ENCODE measurements at regions not wholly inside any gene's neighbourhood (a gene's known extent, or its start where the extent isn't known, plus 50 kb on each side); places are given as distances from the start of the nearest gene placed in this dataset.

GRCh38 chr10:105681051-105681450, 1040.0 kb downstream of the SORCS3 start:
- no peak for DNase-seq (ENCODE audit: low read depth in 4 of 4, low spot score in 1 of 4)

GRCh38 chr10:105679781-105680180, 1038.7 kb downstream of the SORCS3 start:
- DNase-seq (ENCODE audit: low read depth in 4 of 4, low spot score in 1 of 4), result no peak

DNA sequence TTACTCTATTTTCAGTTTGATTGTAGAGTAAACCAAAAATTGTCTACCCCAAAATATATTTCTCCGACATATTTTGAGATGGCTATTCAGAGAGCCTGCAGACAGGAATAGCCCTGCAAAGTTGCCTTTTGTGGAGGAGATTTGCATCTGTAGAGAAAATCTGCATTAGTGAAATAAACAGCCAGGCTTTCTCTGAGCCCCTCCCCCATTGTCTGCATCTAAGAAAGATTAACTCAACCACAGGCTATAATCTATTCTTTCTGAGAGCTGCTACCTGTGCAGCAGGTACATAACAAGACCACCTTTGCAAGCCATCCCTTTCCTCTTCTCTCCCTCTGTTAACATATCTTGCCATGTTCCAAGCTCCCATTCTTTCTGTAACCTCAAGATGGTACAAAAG, 1034.2 kb downstream of the SORCS3 start:
- no peak for DNase-seq (ENCODE audit: low read depth in 4 of 4, low spot score in 1 of 4)

GRCh38 chr10:105674448-105674847, 1033.4 kb downstream of the SORCS3 start:
- no peak for DNase-seq (ENCODE audit: low read depth in 4 of 4, low spot score in 1 of 4)

GRCh38 chr10:105658696-105659095, 1017.6 kb downstream of the SORCS3 start:
- no peak for DNase-seq (ENCODE audit: low read depth in 4 of 4, low spot score in 1 of 4)

GRCh38 chr10:105656856-105657255, 1015.8 kb downstream of the SORCS3 start:
- DNase-seq (ENCODE audit: low read depth in 4 of 4, low spot score in 1 of 4), result no peak

- no peak for DNase-seq (ENCODE audit: low read depth in 4 of 4, low spot score in 1 of 4)
Observed at GRCh38 chr10:105650306-105650705, 1009.2 kb downstream of the SORCS3 start.

- no peak for DNase-seq (ENCODE audit: low read depth in 4 of 4, low spot score in 1 of 4)
Observed at GRCh38 chr10:105647354-105647753, 1006.3 kb downstream of the SORCS3 start.

GRCh38 chr10:105644978-105645377, 1003.9 kb downstream of the SORCS3 start:
- DNase-seq (ENCODE audit: low read depth in 4 of 4, low spot score in 1 of 4), result no peak

DNA sequence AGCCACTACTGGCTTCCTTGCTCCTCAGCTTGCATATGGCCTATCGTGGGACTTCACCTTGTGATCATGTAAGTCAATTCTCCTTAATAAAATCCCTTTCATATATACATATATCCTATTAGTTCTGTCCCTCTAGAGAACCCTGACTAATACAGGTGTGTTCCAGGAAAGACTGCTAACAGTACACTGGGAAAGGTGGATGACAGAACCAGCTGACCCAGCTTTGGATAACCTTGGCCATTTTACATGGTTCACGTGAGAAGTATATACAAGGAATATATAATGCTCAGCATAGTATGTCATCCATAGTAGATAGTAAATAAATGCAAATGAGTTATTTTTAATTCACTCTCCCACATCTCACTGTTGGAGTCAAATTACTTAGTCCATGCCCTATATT, 1003.5 kb downstream of the SORCS3 start:
- DNase-seq (ENCODE audit: low read depth in 4 of 4, low spot score in 1 of 4), result no peak

GRCh38 chr10:105644091-105644490, 1003.0 kb downstream of the SORCS3 start:
- no peak for DNase-seq (ENCODE audit: low read depth in 4 of 4, low spot score in 1 of 4)

GRCh38 chr10:105643660-105644059, 1002.6 kb downstream of the SORCS3 start:
- no peak for DNase-seq (ENCODE audit: low read depth in 4 of 4, low spot score in 1 of 4)

DNA sequence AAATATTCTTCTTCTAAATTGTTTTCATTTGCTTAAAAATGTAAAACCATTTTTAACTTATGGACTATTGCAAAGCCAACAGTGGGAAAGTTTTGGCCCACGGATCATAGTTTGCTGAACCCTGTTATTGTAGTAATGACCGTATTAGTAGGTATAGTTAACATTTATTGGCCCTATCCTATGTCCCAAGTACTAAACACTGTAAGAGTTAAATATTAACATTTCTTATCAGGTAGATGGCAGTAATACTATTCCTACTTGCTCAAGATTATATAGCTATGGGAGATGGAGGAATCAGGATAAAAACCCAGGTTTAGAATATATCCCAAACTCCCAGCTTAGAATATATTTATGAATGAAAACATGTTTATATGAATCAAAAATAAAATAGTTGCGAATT, 993.2 kb downstream of the SORCS3 start:
- no peak for DNase-seq (ENCODE audit: low read depth in 4 of 4, low spot score in 1 of 4)

GRCh38 chr10:105615715-105616365, 974.8 kb downstream of the SORCS3 start:
- no peak for DNase-seq (ENCODE audit: low read depth in 4 of 4, low spot score in 1 of 4)

- no peak for DNase-seq (ENCODE audit: low read depth in 4 of 4, low spot score in 1 of 4)
Observed at GRCh38 chr10:105611244-105611798, 970.2 kb downstream of the SORCS3 start.

GRCh38 chr10:105609451-105609850, 968.4 kb downstream of the SORCS3 start:
- no peak for DNase-seq (ENCODE audit: low read depth in 4 of 4, low spot score in 1 of 4)

GRCh38 chr10:105605918-105606317, 964.8 kb downstream of the SORCS3 start:
- no peak for DNase-seq (ENCODE audit: low read depth in 4 of 4, low spot score in 1 of 4)

DNA sequence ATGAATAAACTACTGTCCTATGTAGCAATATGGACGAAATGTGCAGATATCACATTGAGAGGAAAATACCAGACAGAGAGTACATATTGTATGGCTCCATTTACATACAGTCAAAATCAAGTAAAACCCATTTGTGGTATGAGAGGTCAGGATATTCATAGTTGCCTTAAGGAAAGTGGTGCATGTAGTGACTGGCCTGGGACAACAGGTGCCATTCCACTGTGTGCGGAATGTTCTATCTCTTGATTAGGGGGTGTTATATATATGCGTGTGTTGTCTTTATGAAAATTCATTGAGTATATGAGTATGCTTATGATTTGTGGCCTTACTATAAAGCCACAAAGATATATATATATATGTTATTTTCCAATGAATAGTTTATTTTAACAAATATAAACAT, 964.0 kb downstream of the SORCS3 start:
- DNase-seq (ENCODE audit: low read depth in 4 of 4, low spot score in 1 of 4), result no peak

DNA sequence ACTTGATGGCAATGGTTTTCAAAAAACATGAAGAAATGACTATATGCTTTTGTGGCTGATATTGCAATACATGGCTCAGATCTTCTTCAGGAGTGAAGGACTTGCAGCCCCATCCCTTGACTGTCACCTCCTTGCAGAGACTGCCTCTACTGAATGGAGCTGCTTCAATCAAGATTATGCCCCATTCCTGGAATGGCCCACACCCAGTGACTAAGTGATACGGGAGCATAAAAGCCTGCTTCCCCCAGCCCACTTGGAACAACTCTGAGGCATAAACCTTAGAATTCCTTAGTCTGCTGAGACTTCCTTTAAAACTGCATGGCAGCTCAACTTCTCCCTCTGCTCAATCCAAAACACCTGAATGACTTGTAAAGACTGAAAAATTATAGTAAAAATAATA, 957.1 kb downstream of the SORCS3 start:
- DNase-seq (ENCODE audit: low read depth in 4 of 4, low spot score in 1 of 4), result no peak

DNA sequence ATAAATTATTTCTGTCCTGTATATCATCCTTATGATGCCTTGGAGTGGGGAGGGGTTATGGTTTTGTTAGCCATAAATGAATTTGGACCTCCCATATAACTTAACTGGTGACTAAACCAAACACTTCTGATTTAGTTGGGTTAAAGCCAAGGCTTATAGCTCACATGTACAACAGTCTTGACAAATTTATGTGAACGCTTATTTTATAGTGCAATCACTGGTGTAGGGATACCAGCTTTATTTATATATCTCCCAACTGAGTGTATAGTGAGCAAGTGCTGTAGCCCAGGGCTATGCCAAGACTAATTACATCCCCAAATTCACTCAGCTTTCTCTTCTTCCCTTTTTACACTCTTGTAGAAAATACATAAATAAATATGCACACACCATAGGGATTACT, 956.2 kb downstream of the SORCS3 start:
- DNase-seq (ENCODE audit: low read depth in 4 of 4, low spot score in 1 of 4), result no peak

DNA sequence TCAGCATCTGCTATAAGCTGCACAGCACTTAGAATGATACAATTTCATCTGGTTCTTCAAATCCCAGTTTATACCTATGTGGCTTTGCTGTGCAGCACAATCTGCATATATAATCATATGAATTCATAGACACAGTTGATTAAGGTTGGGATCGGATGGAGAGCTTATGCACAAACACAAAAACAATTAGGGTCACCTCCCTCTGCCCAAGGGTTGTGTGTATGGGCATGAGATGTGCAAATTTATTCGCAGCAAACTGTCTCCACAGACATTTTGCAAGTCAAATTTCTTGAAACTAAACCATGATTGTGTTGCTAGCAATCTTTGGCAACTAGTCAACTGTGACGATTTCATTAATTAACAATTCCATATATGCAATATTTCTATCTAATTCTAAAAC, 955.7 kb downstream of the SORCS3 start:
- no peak for DNase-seq (ENCODE audit: low read depth in 4 of 4, low spot score in 1 of 4)

GRCh38 chr10:105594296-105594695, 953.2 kb downstream of the SORCS3 start:
- no peak for DNase-seq (ENCODE audit: low read depth in 4 of 4, low spot score in 1 of 4)

DNA sequence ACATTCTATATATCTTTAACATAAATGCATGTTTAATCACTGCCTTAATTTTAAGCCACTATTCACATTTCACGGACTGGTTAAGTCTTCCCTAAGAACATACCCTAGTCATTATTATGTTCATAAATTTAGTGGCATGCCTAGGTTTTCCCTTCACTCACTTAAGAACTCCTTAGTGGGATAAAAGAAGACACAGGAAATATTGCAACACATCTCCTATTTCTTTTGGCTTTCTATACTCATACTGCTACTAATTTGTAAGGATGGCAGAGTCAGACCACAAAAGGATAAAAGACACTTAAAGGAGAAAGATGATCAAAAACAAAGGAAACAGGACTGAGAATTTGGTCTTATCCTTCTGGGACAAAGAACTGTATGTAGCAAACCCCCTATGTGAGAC, 951.4 kb downstream of the SORCS3 start:
- DNase-seq (ENCODE audit: low read depth in 4 of 4, low spot score in 1 of 4), result no peak
